Activated naive CD4-positive, alpha-beta T cell treated with anti-CD3 and anti-CD28 coated beads, Interleukin-2, amount 10 ng/mL, durations not matched to agents 7 days and 5 days (primary cell): ENCODE measurements at regions not wholly inside any gene's neighbourhood (a gene's known extent, or its start where the extent isn't known, plus 50 kb on each side); places are given as distances from the start of the nearest gene placed in this dataset.

Source experiments
- CTCF ChIA-PET: fragments of 350-600 bp; sonication (Branson Sonifier 250); formaldehyde crosslinking; loops from one replicate; lab custom pipeline; 2021; ENCODE audit warnings: antibody characterized with exemption; lab: Charles Lee
- DNase-seq: peaks from one replicate; pipeline ENCODE4 v3.0.0-alpha.2; 2020
- H3K27ac Mint-ChIP-seq: one replicate; pipeline ENCODE4 v1.8.0; 2021; ENCODE audit warnings: mild to moderate bottlenecking, moderate library complexity, mixed read lengths
- H3K27me3 Mint-ChIP-seq: one replicate; pipeline ENCODE4 v1.8.0; 2021; ENCODE audit warnings: mild to moderate bottlenecking, mixed read lengths
- H3K36me3 Mint-ChIP-seq: one replicate; pipeline ENCODE4 v1.8.0; 2021; ENCODE audit warnings: mixed read lengths
- H3K4me1 Mint-ChIP-seq: one replicate; pipeline ENCODE4 v1.8.0; 2021; ENCODE audit warnings: mixed read lengths
- H3K4me3 Mint-ChIP-seq: one replicate; pipeline ENCODE4 v1.8.0; 2021; ENCODE audit warnings: mild to moderate bottlenecking, moderate library complexity, mixed read lengths
- H3K9me3 Mint-ChIP-seq: one replicate; pipeline ENCODE4 v1.8.0; 2021; ENCODE audit warnings: mixed read lengths

- H3K9me3 Mint-ChIP-seq: no peaks in the 10 kb centered on the region
- H3K4me3 Mint-ChIP-seq: no peak overlapping the region
- H3K27me3 Mint-ChIP-seq: no peaks in the 10 kb centered on the region
- no peaks in the 10 kb centered on the region for H3K4me1 Mint-ChIP-seq
- DNase-seq: no peak
- H3K27ac Mint-ChIP-seq: no peak overlapping the region
- CTCF ChIA-PET: no interaction called here
- H3K36me3 Mint-ChIP-seq: no peaks in the 10 kb centered on the region
Measured at GRCh38 chr11:15874704-15875103, 481.6 kb downstream of the SOX6 start.

- CTCF ChIA-PET: no interaction called here
- Mint-ChIP-seq H3K27me3 (no peaks in the 10 kb centered on the region), H3K4me1 (no peaks in the 10 kb centered on the region), H3K9me3 (no peaks in the 10 kb centered on the region), H3K36me3 (no peaks in the 10 kb centered on the region), H3K27ac (no peak overlapping the region), H3K4me3 (no peak overlapping the region)
- DNase-seq: no peak
Measured at GRCh38 chr11:15875393-15875792, 481.0 kb downstream of the SOX6 start.

- Mint-ChIP-seq H3K36me3 (no peaks in the 10 kb centered on the region), H3K27me3 (no peaks in the 10 kb centered on the region), H3K4me3 (no peak overlapping the region), H3K27ac (no peak overlapping the region), H3K4me1 (no peaks in the 10 kb centered on the region), H3K9me3 (no peaks in the 10 kb centered on the region)
- no peak for DNase-seq
- CTCF ChIA-PET: no interaction called here
Measured at GRCh38 chr11:15875943-15876342, 480.4 kb downstream of the SOX6 start.

GRCh38 chr11:15878756-15879155 lies 477.6 kb downstream of the SOX6 start:
- Mint-ChIP-seq H3K36me3 (no peaks in the 10 kb centered on the region), H3K27ac (no peak overlapping the region), H3K9me3 (no peaks in the 10 kb centered on the region), H3K27me3 (no peaks in the 10 kb centered on the region), H3K4me3 (no peak overlapping the region), H3K4me1 (no peaks in the 10 kb centered on the region)
- CTCF ChIA-PET: no interaction called here
- no peak for DNase-seq

- no peak overlapping the region for H3K4me3 Mint-ChIP-seq
- CTCF ChIA-PET: no interaction called here
- no peak for DNase-seq
- no peaks in the 10 kb centered on the region for H3K9me3 Mint-ChIP-seq
- H3K27me3 Mint-ChIP-seq: no peaks in the 10 kb centered on the region
- H3K4me1 Mint-ChIP-seq: no peaks in the 10 kb centered on the region
- no peaks in the 10 kb centered on the region for H3K36me3 Mint-ChIP-seq
- H3K27ac Mint-ChIP-seq: no peak overlapping the region
Measured at GRCh38 chr11:15880291-15880690, 476.1 kb downstream of the SOX6 start.

GRCh38 chr11:15882876-15883454 lies 473.4 kb downstream of the SOX6 start:
- Mint-ChIP-seq H3K9me3 (no peaks in the 10 kb centered on the region), H3K27me3 (no peaks in the 10 kb centered on the region), H3K27ac (no peak overlapping the region), H3K4me1 (no peaks in the 10 kb centered on the region), H3K36me3 (no peaks in the 10 kb centered on the region), H3K4me3 (no peak overlapping the region)
- no peak for DNase-seq
- CTCF ChIA-PET: no interaction called here

- H3K9me3 Mint-ChIP-seq: no peaks in the 10 kb centered on the region
- CTCF ChIA-PET: no interaction called here
- no peaks in the 10 kb centered on the region for H3K27me3 Mint-ChIP-seq
- H3K27ac Mint-ChIP-seq: no peak overlapping the region
- H3K4me1 Mint-ChIP-seq: no peaks in the 10 kb centered on the region
- H3K36me3 Mint-ChIP-seq: no peaks in the 10 kb centered on the region
- no peak for DNase-seq
- no peak overlapping the region for H3K4me3 Mint-ChIP-seq
Measured at GRCh38 chr11:15883455-15883920, 472.9 kb downstream of the SOX6 start.

GRCh38 chr11:15884141-15884540 lies 472.2 kb downstream of the SOX6 start:
- CTCF ChIA-PET: no interaction called here
- no peak overlapping the region for H3K4me3 Mint-ChIP-seq
- no peaks in the 10 kb centered on the region for H3K9me3 Mint-ChIP-seq
- H3K4me1 Mint-ChIP-seq: no peaks in the 10 kb centered on the region
- H3K27ac Mint-ChIP-seq: no peak overlapping the region
- H3K36me3 Mint-ChIP-seq: no peaks in the 10 kb centered on the region
- no peak for DNase-seq
- H3K27me3 Mint-ChIP-seq: no peaks in the 10 kb centered on the region

GRCh38 chr11:15884777-15885540 lies 471.4 kb downstream of the SOX6 start:
- H3K4me1 Mint-ChIP-seq: no peaks in the 10 kb centered on the region
- no peak overlapping the region for H3K27ac Mint-ChIP-seq
- CTCF ChIA-PET: no interaction called here
- H3K36me3 Mint-ChIP-seq: no peaks in the 10 kb centered on the region
- H3K9me3 Mint-ChIP-seq: no peaks in the 10 kb centered on the region
- no peak overlapping the region for H3K4me3 Mint-ChIP-seq
- no peak for DNase-seq
- H3K27me3 Mint-ChIP-seq: no peaks in the 10 kb centered on the region

GRCh38 chr11:15885854-15886253 lies 470.5 kb downstream of the SOX6 start:
- Mint-ChIP-seq H3K4me1 (no peaks in the 10 kb centered on the region), H3K27me3 (no peaks in the 10 kb centered on the region), H3K36me3 (no peaks in the 10 kb centered on the region), H3K27ac (no peak overlapping the region), H3K9me3 (no peaks in the 10 kb centered on the region), H3K4me3 (no peak overlapping the region)
- CTCF ChIA-PET: no interaction called here
- no peak for DNase-seq

- H3K27me3 Mint-ChIP-seq: no peaks in the 10 kb centered on the region
- H3K4me3 Mint-ChIP-seq: no peak overlapping the region
- H3K4me1 Mint-ChIP-seq: no peaks in the 10 kb centered on the region
- no peak for DNase-seq
- H3K9me3 Mint-ChIP-seq: no peaks in the 10 kb centered on the region
- H3K27ac Mint-ChIP-seq: no peak overlapping the region
- no peaks in the 10 kb centered on the region for H3K36me3 Mint-ChIP-seq
- CTCF ChIA-PET: no interaction called here
Measured at GRCh38 chr11:15886299-15886698, 470.0 kb downstream of the SOX6 start.

GRCh38 chr11:15886866-15887265 lies 469.5 kb downstream of the SOX6 start:
- Mint-ChIP-seq H3K36me3 (no peaks in the 10 kb centered on the region), H3K4me3 (no peak overlapping the region), H3K27ac (no peak overlapping the region), H3K27me3 (no peaks in the 10 kb centered on the region), H3K4me1 (no peaks in the 10 kb centered on the region), H3K9me3 (no peaks in the 10 kb centered on the region)
- no peak for DNase-seq
- CTCF ChIA-PET: no interaction called here

- DNase-seq: no peak
- Mint-ChIP-seq H3K9me3 (no peaks in the 10 kb centered on the region), H3K27me3 (no peaks in the 10 kb centered on the region), H3K36me3 (no peaks in the 10 kb centered on the region), H3K27ac (no peak overlapping the region), H3K4me1 (no peaks in the 10 kb centered on the region), H3K4me3 (no peak overlapping the region)
- CTCF ChIA-PET: no interaction called here
Measured at GRCh38 chr11:15888556-15889345, 467.6 kb downstream of the SOX6 start.

- DNase-seq: no peak
- H3K4me3 Mint-ChIP-seq: no peak overlapping the region
- H3K4me1 Mint-ChIP-seq: no peaks in the 10 kb centered on the region
- H3K36me3 Mint-ChIP-seq: no peaks in the 10 kb centered on the region
- no peaks in the 10 kb centered on the region for H3K27me3 Mint-ChIP-seq
- H3K9me3 Mint-ChIP-seq: no peaks in the 10 kb centered on the region
- H3K27ac Mint-ChIP-seq: no peak overlapping the region
- CTCF ChIA-PET: no interaction called here
Measured at GRCh38 chr11:15889363-15890030, 466.8 kb downstream of the SOX6 start.
